Mucosa of gallbladder (tissue), 1 donor: ENCODE measurements at regions not wholly inside any gene's neighbourhood (a gene's known extent, or its start where the extent isn't known, plus 50 kb on each side); places are given as distances from the start of the nearest gene placed in this dataset.
"Not testable (repeated sequence)": the region's sequence is repeated elsewhere in the genome, so short reads cannot be mapped to it uniquely, and the experiment has no call there.

Experiments
- DNase-seq: peaks from one replicate; pipeline ENCODE4 v3.0.0-alpha.2; 2020; ENCODE audit warnings: low spot score
- donor health status: DM: no; HTN: no; CAD: no.

DNA sequence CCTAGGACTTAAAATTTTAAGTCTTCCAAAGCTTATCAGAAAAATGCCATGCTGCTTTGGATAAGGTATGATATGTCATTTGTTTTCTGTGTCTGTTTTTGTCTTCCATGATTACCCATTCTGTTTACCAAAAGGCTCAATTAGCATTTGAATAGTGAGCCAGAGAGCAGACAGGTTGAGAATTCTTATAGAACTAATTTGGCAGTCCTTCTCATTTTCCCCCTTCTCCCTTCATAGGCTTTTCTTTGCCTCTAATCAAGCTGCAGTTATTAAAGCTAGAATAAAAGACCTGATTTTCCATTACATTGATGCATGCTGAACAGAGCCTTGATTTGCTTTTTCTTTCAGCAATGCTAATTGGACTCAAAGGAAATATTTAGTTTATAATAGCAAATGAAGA, 993.0 kb downstream of the MAT2B start:
- no peak for DNase-seq

DNA sequence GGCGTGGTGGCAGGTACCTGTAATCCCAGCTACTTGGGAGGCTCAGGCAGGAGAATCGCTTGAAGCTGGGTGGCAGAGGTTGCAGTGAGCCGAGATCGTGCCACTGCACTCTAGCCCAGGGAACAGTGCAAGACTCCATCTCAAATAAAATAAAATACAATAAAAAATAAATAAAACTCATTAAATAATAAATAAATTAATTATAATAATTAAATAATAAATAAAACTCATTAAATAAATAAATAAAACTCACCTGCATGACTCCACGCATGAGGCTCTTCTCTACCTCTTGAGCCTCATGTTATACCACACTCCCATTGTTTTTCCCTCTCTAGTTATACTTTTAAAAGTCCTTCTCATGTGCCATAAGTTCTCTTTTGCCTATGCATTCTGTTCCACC, 995.4 kb downstream of the MAT2B start:
- DNase-seq, result no peak

DNA sequence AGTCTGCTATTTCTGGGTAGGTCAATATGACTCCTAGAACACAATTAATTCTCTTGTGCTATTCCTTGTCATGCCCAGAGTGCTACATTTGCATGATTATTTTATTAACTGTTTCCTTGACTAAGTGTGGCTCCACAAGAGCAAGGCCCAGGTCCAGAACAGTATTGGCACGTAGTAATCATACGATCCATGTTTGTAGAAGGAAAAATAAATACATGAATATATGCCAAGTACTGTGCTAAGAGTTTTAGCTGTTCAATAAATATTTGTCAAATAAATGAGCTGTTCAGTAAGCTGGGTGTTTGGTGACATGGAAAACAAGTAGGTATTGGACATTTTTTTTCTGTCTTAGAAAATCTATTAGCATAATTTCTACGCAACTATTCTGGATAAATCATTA, 995.9 kb downstream of the MAT2B start:
- DNase-seq, result no peak

DNA sequence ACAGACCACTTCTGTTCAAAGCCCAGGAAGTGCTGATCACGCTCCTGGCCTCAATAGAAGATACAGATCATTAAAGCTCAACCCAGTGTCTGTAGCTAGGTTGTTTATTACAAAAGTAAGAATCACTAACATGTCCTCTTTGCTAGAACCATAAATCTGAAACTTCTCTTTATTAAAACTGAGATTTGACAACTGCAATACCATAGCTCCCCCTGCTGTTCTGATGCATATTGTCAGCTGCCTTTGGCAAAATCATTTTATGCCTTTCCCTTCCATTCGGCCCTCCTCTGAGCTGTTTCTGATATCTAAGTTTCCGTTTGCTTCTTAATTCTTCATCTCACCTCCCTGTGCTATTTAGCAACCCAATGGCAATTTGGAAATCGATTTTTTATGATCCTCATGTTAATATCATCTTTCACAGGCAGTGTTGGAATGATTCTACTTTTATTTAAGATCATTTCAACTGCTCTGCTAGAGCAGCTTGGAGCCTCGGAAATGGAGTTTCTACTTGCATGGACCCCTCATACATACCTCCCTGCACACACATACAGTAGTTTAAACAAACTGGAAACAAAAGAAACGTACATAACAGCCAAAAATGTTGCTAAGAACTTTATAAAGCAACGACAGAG, 998.8 kb downstream of the MAT2B start:
- peak; percentile 38 for DNase-seq

DNA sequence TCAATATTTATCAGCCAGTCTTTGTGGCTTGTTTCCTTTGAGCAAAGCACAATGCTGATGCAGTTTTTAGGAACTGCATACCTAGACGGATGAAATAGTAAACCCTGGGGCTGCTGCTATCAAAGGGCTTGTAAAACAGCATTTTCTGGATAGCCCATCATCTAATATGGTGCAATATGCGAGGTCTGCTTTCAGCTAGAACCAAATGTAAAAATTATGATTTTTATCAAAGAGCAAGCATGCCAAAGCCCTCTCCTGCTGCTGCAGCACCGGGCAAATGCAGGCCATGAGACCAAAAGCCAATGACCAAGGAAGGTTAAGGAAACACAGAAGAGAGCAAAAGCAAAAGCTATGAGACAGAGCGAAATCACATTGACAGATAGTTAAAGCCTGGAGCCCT, 1000.4 kb downstream of the MAT2B start:
- no peak for DNase-seq

DNA sequence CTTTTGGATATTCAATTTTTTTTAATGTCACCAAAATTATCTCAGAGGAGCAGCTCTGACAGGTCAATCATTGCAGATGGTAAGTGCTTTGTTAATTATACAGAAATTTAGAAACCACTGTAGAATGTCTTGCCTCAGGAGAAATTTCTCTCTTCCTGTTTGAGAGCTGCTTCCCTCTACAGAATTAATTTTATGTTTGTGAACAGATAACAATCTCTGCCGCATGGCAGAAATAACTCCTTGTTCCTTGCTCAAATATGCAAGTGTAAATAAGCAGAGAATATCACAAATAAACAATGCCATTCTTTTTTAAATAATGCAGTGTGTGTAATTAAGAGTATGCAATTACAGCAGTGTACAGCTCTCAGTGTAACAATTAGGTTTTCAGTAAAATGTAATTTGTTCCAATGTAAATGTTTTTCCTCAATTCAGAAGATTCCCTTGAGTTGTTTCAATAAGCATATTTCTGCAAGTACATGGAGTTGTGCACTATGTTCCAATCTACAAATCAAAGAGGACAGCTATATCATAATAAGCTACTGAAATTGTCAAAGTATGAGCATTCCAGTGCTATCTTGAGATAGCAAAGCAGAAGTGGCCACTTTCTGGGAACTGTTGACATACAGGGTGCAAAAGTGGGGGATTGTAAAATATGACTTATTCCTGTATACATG, 1012.8 kb downstream of the MAT2B start:
- DNase-seq, result no peak

DNA sequence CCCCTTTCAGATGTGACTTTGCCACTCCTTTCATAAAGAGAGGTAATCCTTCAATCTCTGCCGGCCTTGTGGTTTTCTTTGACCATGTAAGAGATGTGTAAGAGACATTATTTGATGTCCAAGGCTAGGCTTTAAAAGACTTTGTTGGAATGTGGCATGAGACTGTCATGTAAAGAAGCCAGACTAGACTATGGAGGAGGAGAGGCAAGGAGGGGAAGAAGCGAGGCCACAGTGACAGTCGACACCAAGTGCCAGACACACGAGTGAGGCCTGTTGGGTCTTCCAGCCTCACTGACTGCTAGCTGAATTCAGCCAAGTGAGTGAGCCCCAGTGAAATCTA, 1013.3 kb downstream of the MAT2B start:
- no peak for DNase-seq

DNA sequence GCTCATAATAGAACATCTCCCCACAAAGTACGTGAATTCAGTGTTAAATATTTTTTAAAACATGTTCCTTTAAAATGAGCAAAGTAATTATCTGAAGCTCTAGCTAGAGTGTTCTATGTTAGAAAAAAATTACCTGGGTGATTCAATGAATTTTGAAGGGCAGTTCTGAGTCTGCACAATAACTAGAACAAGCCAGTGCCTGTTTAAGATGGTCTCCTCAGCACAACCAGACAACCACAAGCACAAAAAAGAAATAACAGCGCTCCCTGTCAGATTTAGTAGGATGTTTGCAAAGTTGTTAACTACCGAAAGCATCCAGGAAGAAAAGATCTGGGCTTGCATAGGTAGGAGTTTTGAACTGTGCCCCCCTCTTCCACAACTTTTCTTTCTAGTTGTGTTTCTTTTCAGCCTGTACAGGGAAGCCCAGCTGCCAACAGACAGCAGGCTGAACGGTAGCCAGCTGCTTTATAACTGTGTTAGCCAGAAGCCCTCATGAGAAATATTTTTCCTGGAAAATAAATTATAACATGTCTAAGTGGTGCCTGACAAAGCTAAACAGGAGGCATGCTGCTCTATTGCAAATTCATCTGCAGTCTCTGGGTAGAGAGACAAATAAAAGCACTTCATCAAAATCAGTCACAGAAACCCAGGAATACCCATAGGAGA, 1026.9 kb downstream of the MAT2B start:
- no peak for DNase-seq

DNA sequence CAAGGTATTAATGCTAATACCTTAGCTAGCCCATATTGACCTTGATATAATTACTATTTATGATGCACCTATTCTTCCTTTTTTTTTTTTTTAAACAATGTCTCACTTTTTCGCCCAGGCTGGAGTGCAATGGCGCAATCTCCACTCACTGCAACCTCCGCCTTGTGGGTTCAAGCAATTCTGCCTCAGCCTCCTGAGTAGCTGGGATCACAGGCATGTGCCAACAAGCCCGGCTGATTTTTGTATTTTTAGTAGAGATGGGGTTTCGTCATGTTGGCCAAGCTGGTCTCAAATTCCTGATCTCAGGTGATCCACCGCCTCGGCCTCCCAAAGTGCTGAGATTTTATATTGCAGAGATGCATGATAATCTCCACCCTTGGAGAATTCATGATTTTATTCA, 1028.0 kb downstream of the MAT2B start:
- DNase-seq, result not testable (repeated sequence)

DNA sequence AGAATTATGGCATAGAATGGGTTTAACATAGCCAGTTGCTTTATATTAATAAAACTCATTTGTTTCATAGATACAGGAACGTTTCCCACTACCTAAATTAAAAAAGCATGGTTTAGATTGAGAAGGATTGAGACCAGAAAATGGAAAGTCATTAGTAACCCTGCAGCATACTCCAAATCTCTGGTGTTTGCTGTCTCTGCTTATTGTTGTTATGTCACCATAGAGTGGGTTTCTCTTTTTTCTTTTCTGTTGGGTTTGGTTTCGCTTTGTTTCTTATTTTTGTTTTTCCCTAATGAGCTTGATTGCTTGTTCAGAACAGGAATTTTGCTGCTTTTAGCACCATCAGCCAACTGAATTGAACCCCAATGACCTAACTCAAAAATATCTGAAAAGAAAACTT, 1034.8 kb downstream of the MAT2B start:
- DNase-seq, result no peak

DNA sequence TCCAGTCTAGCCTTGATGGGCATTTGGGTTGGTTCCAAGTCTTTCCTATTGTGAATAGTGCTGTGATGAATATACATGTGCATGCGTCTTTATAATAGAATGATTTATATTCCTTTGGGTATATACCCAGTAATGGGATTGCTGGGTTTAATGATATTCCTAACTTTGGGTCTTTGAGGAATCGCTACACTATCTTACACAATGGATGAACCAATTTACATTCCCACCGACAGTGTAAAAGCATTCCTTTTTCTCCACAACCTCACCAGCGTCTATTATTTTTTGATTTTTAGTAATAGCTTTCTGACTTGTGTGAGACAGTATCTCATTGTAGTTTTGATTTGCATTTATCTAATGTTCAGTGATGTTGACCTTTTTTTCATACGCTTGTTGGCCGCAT, 1040.1 kb downstream of the MAT2B start:
- DNase-seq, result no peak

DNA sequence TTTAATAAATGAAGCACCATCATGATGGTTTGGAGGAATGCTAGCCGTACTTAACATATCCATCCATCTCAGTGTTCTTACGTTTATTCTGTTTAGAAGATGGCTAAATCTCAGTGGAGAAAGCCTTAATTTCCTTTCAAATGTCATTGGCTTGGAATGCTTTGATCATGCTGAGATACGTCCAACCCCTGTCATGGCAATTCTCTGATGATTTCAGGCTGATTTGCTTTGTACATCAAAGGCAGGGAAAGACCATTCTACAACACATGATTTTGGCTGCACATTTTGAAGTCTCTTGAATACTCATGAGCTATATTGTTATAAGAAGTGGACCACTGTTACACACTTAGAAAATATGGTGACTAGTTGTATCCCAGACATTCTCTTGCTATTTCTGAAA, 1048.4 kb downstream of the MAT2B start:
- DNase-seq, result no peak

DNA sequence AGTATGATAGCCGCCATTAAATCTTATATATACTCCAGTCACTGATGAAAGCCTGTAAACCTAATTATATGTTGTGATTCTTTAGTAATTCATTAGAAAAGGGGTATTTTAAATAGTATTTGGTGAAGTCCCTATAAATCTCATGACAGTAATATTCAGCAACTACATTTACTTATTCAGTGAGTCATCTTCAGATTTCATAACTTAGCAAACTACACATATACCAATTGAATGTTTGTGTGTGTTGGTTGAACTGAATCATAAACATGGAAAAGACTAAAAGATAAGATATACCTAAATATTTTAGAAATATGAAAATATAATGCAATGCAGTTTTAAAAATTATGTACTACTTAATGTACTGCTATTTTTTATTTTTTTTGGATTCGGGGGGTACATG, 1050.4 kb downstream of the MAT2B start:
- no peak for DNase-seq

DNA sequence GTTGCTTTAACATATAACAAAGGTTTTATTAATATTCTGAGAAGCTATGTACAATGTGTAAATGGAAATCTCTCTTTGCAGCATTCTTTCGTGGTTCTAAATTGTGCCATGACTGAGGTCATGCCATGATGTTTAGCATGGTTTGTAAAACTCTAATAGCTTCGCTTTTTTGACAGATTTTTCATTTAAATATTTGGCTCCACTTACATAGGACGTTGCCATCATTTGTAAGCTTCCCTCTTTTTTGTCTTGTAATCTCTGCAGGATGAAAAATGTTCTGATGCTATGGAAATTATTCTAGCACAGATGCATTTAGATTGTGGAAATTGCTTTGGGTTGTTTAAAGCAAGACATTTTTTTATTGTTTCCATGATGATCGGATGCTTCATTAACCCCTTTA, 1054.8 kb downstream of the MAT2B start:
- DNase-seq, result no peak

DNA sequence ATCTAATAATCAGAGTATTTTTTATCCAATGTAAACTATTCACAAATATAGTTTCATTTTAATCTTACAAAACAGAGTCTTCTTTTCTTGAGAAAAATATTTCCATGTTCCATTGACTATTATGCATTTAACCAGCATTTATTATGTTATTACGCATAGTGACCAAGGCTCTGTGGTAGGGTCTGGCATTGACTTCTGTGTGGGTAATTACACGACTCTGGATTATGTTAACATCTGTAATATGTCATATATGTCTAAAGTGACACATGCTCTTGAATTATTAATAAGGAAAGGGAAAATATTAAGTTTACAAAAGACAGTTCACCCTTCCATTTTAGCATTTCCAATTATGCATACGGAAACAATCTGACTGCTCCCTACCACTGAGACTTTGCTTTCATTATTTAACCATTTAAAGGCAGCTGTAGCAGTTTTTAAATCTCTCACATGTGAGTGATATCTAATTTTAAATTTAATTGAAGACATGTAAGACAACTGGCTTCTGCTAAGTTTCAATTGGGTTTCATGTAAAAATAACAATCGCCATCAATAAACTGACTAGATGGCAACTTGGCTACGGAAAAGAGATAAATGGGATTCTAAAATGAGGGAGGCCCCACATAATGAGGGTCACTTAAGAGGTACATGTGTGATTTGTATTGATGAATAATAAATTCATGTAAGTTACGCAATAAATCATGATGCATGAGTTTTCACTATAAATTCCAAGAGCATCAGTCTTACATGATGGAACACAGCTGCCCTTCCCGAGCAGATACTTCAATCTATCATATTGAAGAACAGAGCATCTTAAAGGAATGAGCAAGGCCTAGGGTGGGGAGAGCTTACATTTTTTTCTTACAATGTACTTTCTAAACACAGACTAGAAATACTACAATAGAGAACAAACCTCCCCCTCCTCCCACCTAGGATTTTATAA, 1056.8 kb downstream of the MAT2B start:
- DNase-seq, result no peak

DNA sequence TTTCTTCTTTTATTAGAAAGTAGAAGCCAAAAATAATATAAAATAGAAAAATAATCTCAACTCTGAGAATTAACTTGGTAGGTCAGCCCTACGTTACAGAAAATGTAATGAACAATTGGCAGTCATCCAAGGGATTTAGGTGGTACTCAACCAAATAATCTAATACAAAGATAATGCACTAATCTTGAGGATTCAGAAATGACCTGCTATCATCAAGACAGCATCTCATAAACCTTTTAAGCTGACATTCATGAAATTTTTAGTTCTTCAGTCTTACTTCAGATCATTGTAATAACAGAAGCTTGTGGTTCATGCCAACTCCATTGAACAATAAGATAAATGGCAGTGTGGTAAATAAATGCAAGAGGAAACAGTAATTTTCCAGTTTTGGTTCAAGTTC, 1058.0 kb downstream of the MAT2B start:
- DNase-seq, result no peak

DNA sequence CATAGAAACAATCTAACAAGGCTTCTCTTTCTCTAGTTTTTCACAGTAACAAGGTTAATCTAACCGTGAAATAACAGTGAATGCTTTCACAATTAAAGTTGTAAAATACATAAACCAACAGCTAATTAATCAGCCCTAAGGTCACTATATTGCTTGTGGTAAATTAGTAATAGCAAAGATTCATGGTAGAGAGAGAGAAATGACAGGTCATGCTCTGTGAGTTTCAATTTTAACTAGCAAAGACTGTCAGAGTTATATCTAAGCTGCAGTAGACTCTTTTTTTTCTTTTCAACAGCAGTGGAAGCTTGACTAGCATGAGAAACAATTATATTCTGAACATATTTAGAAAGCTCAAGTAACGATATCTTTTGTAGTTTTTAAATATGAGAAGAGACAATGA, 1068.0 kb downstream of the MAT2B start:
- no peak for DNase-seq

DNA sequence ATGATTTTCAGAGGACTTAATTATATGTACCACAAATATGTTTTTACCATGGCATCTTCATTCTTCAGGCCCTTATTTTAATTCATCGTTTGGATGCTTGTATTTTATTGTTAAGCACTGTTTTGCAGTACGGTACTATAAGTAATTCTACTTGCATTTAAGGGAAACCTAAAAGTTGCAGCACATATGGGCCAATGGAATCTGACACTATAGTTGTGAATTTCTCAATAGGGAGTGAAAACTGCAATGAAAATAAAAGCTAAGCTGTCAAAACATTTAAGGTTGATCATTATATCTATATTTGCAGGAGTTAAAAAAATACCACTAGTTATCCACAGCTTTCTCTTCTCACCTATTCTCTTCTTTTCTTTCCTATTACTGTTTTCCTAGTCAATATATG, 1071.8 kb downstream of the MAT2B start:
- DNase-seq, result no peak

DNA sequence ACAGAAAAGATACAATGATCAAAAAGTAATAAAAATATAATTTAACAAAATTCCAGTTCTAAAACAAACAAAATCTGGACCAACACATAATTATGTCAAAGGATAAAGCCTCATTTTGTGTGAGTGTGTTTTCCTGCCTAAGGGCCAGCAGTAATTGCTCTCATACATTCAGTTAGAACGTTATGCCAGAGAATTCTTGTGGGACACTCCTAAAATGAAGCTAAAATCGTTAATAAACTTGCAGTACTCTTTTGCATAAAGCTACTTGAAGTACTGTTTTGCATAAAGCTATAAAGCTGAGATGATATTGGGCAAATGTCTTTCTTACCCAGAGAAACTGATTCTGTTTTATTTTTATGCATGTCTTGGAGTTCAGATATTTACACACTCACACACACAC, 1072.3 kb downstream of the MAT2B start:
- DNase-seq, result no peak

DNA sequence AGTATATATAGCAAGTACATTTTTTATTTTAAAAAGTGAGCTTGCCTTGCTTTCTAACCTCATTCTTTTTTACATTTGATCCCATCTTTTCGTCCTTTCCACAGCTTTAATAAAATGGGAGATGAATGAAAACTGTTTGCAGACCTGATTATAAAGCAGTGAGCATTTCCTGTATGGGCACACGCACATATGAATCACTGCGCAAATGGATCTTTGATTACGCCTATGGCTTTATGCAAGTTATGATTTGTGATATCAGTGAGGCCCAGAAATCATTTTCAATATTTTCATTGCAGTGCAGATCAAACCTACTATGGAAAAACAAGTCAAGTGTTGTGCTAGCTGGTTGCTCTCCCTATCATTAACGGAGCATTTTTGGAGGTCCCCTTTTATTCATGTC, 1073.0 kb downstream of the MAT2B start:
- no peak for DNase-seq

DNA sequence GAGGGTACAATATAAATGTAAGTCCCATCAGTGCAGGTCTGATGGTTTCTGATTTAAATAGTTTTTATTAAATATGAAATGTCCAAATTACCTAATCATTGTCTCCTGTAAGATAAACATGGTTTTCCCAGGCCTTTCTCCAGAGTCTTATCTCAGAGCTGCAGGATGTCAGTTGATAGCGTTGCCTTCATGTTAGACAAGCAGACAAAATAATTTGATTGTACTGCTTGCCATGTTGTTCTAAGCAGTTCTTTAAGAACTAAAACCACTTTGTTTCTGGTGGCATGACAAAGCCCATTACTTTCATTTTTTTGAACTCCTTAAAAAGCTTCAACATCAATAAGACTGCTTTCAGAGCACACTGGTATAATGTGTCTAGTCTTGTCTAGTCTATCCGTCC, 1073.5 kb downstream of the MAT2B start:
- DNase-seq, result no peak

DNA sequence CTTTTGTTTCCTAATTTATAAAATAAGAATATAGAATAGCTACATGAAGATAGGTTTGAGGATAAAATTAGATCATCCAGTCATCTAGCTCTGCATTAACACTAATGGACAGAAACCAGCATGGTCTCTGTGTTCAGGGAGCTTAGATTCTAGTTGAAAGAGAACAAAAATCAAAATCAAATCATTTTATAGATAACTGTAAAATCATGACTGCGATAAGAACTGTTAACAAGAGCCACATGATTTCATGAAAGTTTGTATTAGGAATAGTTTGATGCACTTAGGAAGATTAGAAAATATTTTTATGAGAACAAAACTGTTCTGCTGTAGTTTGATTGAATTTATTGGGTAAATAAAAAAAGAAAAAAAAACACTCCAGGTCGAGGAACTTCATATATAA, 1074.7 kb downstream of the MAT2B start:
- no peak for DNase-seq

DNA sequence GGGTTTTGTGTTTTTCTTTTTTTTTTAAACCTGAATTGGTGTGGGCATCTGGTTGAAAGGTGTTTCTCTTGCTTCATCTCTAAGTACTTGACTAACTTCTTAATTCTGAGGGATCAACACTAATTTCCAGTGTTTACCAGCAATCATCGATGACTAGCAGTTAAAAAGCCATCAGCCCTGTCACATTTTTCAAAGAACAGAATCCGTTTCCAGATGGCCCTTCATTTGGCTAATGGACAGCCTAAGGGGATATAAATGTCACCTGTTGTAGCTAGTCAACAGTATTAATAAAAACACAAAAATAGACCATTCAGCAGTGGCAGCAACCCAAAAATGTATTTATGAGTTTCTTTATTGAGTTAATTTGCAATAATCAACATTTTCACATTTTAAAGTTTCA, 1076.5 kb downstream of the MAT2B start:
- no peak for DNase-seq
